Esophagus squamous epithelium (tissue), 5 donors: ENCODE measurements at regions not wholly inside any gene's neighbourhood (a gene's known extent, or its start where the extent isn't known, plus 50 kb on each side); places are given as distances from the start of the nearest gene placed in this dataset.
"Not testable (repeated sequence)": the region's sequence is repeated elsewhere in the genome, so short reads cannot be mapped to it uniquely, and the experiment has no call there.

Experiments
- DNase-seq: peaks from one replicate; lab custom pipeline; 2025; lab: John Stamatoyannopoulos, UW
- H3K27ac ChIP-seq, 4 donors: fragments of 200-600 bp; sonication (generic); one replicate each; pipeline ENCODE4 v1.5.1; 2016 to 2019; ENCODE audit warnings: mild to moderate bottlenecking in 1 of 4
- H3K27me3 ChIP-seq, 4 donors: fragments of 200-600 bp; sonication (generic); 1 replicate in 3 of 4; 2 replicates in 1 of 4; pipeline versions ENCODE4 v1.5.1 to v1.6.0; 2017 to 2021; ENCODE audit warnings: antibody characterized with exemption in 1 of 4
- H3K36me3 ChIP-seq, 3 donors: fragments of 200-600 bp; sonication (generic); one replicate each; pipeline ENCODE4 v1.5.1; 2016 to 2019
- H3K4me1 ChIP-seq, 3 donors: fragments of 200-600 bp; sonication (generic); one replicate each; pipeline ENCODE4 v1.5.1; 2017 to 2019
- H3K4me3 ChIP-seq, 4 donors: fragments of 200-600 bp; sonication (generic); 1 replicate in 3 of 4; 2 replicates in 1 of 4; pipeline ENCODE4 v1.5.1; 2016 to 2019; ENCODE audit warnings: mild to moderate bottlenecking in 2 of 4, moderate library complexity in 1 of 4
- H3K9me3 ChIP-seq, 3 donors: fragments of 200-600 bp; sonication (generic); one replicate each; pipeline ENCODE4 v1.5.1; 2016 to 2019
- CTCF ChIP-seq, 6 experiments: fragments of 450-650 bp in 4 of 6; fragments of 200-600 bp in 2 of 6; sonication (generic) in 2 of 6; IDR thresholded peaks; one replicate each; pipeline ENCODE4 v1.5.1; 2016 to 2019; ENCODE audit warnings: antibody characterized with exemption in 6 of 6, mild to moderate bottlenecking in 4 of 6, moderate library complexity in 4 of 6
- POLR2A ChIP-seq, 4 donors: fragments of 450-650 bp; IDR thresholded peaks; one replicate each; pipeline ENCODE4 v1.6.1; 2017; ENCODE audit warnings: antibody characterized with exemption in 4 of 4, mild to moderate bottlenecking in 4 of 4, moderate library complexity in 3 of 4
- WGBS, 2 donors: methylation state at CpG; one replicate each; pipeline ENCODE4 v1.1.5; 2018; 5-methylcytosine and 5-hydroxymethylcytosine counted together
- intact Hi-C: fragments of 100-400 bp; cut with DNase I; formaldehyde crosslinking; loops from one replicate; pipeline ENCODE4 v1.15.0; 2022
- donor health status: DM: yes; HTN: yes; CAD: no.

- Histone ChIP-seq H3K4me1 (no peaks in the 10 kb centered on the region), H3K4me3 (no peak overlapping the region), H3K9me3 (no peaks in the 10 kb centered on the region), H3K36me3 (no peaks in the 10 kb centered on the region), H3K27ac (no peak overlapping the region), H3K27me3 (no peaks in the 10 kb centered on the region)
- intact Hi-C loops, result no loop called here
- WGBS, 2 donors, result 50 to 63% methylated on average over 3 of the region's 3 CpGs
- no peak for TF ChIP-seq POLR2A (IDR thresholded peaks at IDR 0.05)
- TF ChIP-seq CTCF (IDR thresholded peaks at IDR 0.05), result no peak
- no peak for DNase-seq
Measured at GRCh38 chr5:53785924-53786323, 225.5 kb downstream of the NDUFS4 start.

- no peak for DNase-seq
- Histone ChIP-seq H3K27ac (no peak overlapping the region), H3K27me3 (no peaks in the 10 kb centered on the region), H3K4me3 (no peak overlapping the region), H3K36me3 (no peaks in the 10 kb centered on the region), H3K4me1 (no peaks in the 10 kb centered on the region), H3K9me3 (no peaks in the 10 kb centered on the region)
- WGBS, 2 donors, result 83 to 87% methylated on average over 2 of the region's 2 CpGs
- TF ChIP-seq CTCF (IDR thresholded peaks at IDR 0.05) (no peak), POLR2A (IDR thresholded peaks at IDR 0.05) (no peak)
- intact Hi-C loops, result no loop called here
Measured at GRCh38 chr5:53790026-53790425, 229.6 kb downstream of the NDUFS4 start.

DNA sequence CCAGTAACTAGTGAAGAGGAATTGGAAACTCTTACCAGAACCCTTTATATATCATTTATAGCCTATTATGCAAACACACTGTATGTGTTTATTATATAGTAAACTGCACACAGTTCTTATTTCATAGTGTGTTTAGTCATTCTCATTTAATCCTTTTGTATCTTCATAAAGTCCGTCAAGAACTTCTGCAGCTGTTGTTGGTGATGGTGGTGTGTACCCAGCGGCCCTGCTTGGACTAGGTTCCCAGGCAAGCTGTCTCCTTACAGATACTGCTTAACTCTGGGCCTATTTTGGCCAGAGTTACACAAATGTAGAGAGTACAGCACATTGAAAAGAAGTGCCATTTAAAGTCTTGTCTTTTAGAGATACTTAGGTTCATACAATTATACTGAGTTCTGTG, 231.9 kb downstream of the NDUFS4 start:
- Histone ChIP-seq H3K27me3 (no peaks in the 10 kb centered on the region), H3K36me3 (no peaks in the 10 kb centered on the region), H3K4me3 (no peak overlapping the region), H3K4me1 (no peaks in the 10 kb centered on the region), H3K9me3 (no peaks in the 10 kb centered on the region), H3K27ac (no peak overlapping the region)
- WGBS, 2 donors, result 60 to 92% methylated on average over 2 of the region's 2 CpGs
- no peak for DNase-seq
- intact Hi-C loops, result no loop called here
- TF ChIP-seq POLR2A (IDR thresholded peaks at IDR 0.05), result no peak
- TF ChIP-seq CTCF (IDR thresholded peaks at IDR 0.05), result no peak

DNA sequence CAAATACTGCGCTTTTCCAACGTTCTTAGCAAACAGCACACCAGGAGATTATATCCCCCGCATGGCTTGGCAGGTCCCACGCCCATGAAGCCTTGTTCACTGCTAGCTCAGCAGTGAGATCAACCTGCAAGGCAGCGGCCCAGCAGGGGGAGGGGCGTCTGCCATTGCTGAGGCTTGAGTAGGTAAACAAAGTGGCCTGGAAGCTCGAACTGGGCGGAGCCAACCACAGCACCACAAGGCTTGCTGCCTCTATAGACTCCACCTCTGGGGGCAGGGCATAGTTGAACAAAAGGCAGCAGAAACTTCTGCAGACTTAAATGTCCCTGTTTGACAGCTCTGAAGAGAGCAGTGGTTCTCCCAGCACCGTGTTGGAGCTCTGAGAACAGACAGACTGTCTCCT, 239.2 kb downstream of the NDUFS4 start:
- H3K4me1 ChIP-seq, H3K27ac ChIP-seq, DNase-seq, H3K4me3 ChIP-seq, intact Hi-C loops, H3K9me3 ChIP-seq, H3K36me3 ChIP-seq, H3K27me3 ChIP-seq: not testable (repeated sequence)
- WGBS, 2 donors, result 33 to 67% methylated on average over 1 to 8 of the region's 9 CpGs

DNA sequence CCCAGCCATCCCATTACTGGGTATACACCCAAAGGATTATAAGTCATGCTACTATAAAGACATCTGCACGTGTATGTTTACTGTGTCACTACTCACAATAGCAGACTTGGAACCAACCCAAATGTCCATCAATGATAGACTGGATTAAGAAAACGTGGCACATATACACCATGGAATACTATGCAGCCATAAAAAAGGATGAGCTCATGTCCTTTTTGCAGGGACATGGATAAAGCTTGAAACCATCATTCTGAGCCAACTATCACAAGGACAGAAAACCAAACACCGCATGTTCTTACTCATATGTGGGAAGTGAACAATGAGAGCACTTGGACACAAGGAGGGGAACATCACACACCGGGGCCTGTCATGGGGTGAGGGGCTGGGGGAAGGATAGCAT, 248.0 kb downstream of the NDUFS4 start:
- H3K36me3 ChIP-seq, H3K27ac ChIP-seq, H3K27me3 ChIP-seq, H3K9me3 ChIP-seq, DNase-seq, intact Hi-C loops, H3K4me3 ChIP-seq, H3K4me1 ChIP-seq: not testable (repeated sequence)
- WGBS, 2 donors, result 46 to 69% methylated on average over 4 of the region's 4 CpGs

- intact Hi-C loops, result no loop called here
- 56 to 68% methylated on average over 2 of the region's 2 CpGs for WGBS, 2 donors
- no peak for TF ChIP-seq POLR2A (IDR thresholded peaks at IDR 0.05)
- TF ChIP-seq CTCF (IDR thresholded peaks at IDR 0.05), result no peak
- Histone ChIP-seq H3K36me3 (no peaks in the 10 kb centered on the region), H3K4me1 (no peaks in the 10 kb centered on the region), H3K27ac (no peak overlapping the region), H3K9me3 (no peaks in the 10 kb centered on the region), H3K27me3 (no peaks in the 10 kb centered on the region), H3K4me3 (no peak overlapping the region)
- no peak for DNase-seq
Measured at GRCh38 chr5:53814819-53815218, 254.4 kb downstream of the NDUFS4 start.
